ENCODE measurements at regions not wholly inside any gene's neighbourhood (a gene's known extent, or its start where the extent isn't known, plus 50 kb on each side); places are given as distances from the start of the nearest gene placed in this dataset.

GRCh38 chrY:7261254-7261653 lies 349.7 kb upstream of the AMELY start:
- H3K79me1 ChIP-seq (replicated peaks; ENCODE audit: low read length, poor library complexity, severe bottlenecking) = no peaks in the 10 kb centered on the region
- no peak overlapping the region for H2AK5ac ChIP-seq (ENCODE audit: low read length, severe bottlenecking)
- no peaks in the 10 kb centered on the region for H3K27me3 ChIP-seq (ENCODE audit: control insufficient read depth in 1 of 2, insufficient read depth in 1 of 2, low read length in 2 of 2)
- H2BK5ac ChIP-seq (ENCODE audit: low read depth, low read length, poor library complexity, severe bottlenecking) = no peak overlapping the region
- H4K91ac ChIP-seq (ENCODE audit: low read length) = no peak overlapping the region
- H3K18ac ChIP-seq (ENCODE audit: low read depth in 1 of 2, low read length in 2 of 2) = no peak overlapping the region
- H4K8ac ChIP-seq (ENCODE audit: low read length) = no peak overlapping the region
- H3K23ac ChIP-seq (ENCODE audit: low read length in 2 of 2) = no peak overlapping the region
- no peak overlapping the region for H2BK12ac ChIP-seq (ENCODE audit: low read length in 2 of 2)
- H3K4me3 ChIP-seq (ENCODE audit: insufficient read depth in 1 of 2, low read depth in 1 of 2, low read length in 2 of 2) = no peak overlapping the region
- H3K36me3 ChIP-seq (ENCODE audit: control insufficient read depth in 1 of 2, insufficient read depth in 2 of 2, low read depth in 1 of 2, low read length in 2 of 2) = no peaks in the 10 kb centered on the region
- no peaks in the 10 kb centered on the region for H3K4me1 ChIP-seq (ENCODE audit: control insufficient read depth, insufficient read depth, low read depth, low read length)
- no peak overlapping the region for H2AFZ ChIP-seq (ENCODE audit: low read depth, low read length)
- H3K4ac ChIP-seq (ENCODE audit: low read depth in 1 of 2, low read length in 2 of 2) = no peak overlapping the region
- no peaks in the 10 kb centered on the region for H3K9me3 ChIP-seq (ENCODE audit: control insufficient read depth, low read length)
- no peak overlapping the region for H2BK15ac ChIP-seq (ENCODE audit: low read depth, poor library complexity, severe bottlenecking)
- H3K9ac ChIP-seq (ENCODE audit: low read length) = no peak overlapping the region
- H2BK120ac ChIP-seq (ENCODE audit: low read depth, low read length) = no peak overlapping the region
- WGBS = 75% methylated on average over 6 of the region's 6 CpGs
- no peak overlapping the region for H3K4me2 ChIP-seq (ENCODE audit: low read length, poor library complexity, severe bottlenecking)
- no peak overlapping the region for H3K27ac ChIP-seq (ENCODE audit: low read length, poor library complexity, severe bottlenecking)
- no peak overlapping the region for H3K14ac ChIP-seq (ENCODE audit: low read length in 2 of 2)
- DNase-seq = no peak

- DNase-seq = no peak
- Histone ChIP-seq H3K9ac (ENCODE audit: low read length) (no peak overlapping the region), H3K79me1 (replicated peaks; ENCODE audit: low read length, poor library complexity, severe bottlenecking) (no peaks in the 10 kb centered on the region), H3K4me3 (ENCODE audit: insufficient read depth in 1 of 2, low read depth in 1 of 2, low read length in 2 of 2) (no peak overlapping the region), H3K23ac (ENCODE audit: low read length in 2 of 2) (no peak overlapping the region), H3K27ac (ENCODE audit: low read length, poor library complexity, severe bottlenecking) (no peak overlapping the region), H3K36me3 (ENCODE audit: control insufficient read depth in 1 of 2, insufficient read depth in 2 of 2, low read depth in 1 of 2, low read length in 2 of 2) (no peaks in the 10 kb centered on the region), H2BK15ac (ENCODE audit: low read depth, poor library complexity, severe bottlenecking) (no peak overlapping the region), H3K14ac (ENCODE audit: low read length in 2 of 2) (no peak overlapping the region), H3K4me2 (ENCODE audit: low read length, poor library complexity, severe bottlenecking) (no peak overlapping the region), H2BK120ac (ENCODE audit: low read depth, low read length) (no peak overlapping the region), H2AFZ (ENCODE audit: low read depth, low read length) (no peak overlapping the region), H2BK5ac (ENCODE audit: low read depth, low read length, poor library complexity, severe bottlenecking) (no peak overlapping the region), H3K18ac (ENCODE audit: low read depth in 1 of 2, low read length in 2 of 2) (no peak overlapping the region), H2AK5ac (ENCODE audit: low read length, severe bottlenecking) (no peak overlapping the region), H3K4me1 (ENCODE audit: control insufficient read depth, insufficient read depth, low read depth, low read length) (no peaks in the 10 kb centered on the region), H4K91ac (ENCODE audit: low read length) (no peak overlapping the region), H4K8ac (ENCODE audit: low read length) (no peak overlapping the region), H3K27me3 (ENCODE audit: control insufficient read depth in 1 of 2, insufficient read depth in 1 of 2, low read length in 2 of 2) (no peaks in the 10 kb centered on the region), H3K4ac (ENCODE audit: low read depth in 1 of 2, low read length in 2 of 2) (no peak overlapping the region), H3K9me3 (ENCODE audit: control insufficient read depth, low read length) (no peaks in the 10 kb centered on the region), H2BK12ac (ENCODE audit: low read length in 2 of 2) (no peak overlapping the region)
- 50% methylated on average over 2 of the region's 6 CpGs for WGBS
Observed at GRCh38 chrY:7240101-7240500, 328.5 kb upstream of the AMELY start.

- H2BK120ac ChIP-seq (ENCODE audit: low read depth, low read length) = no peak overlapping the region
- no peak overlapping the region for H2BK12ac ChIP-seq (ENCODE audit: low read length in 2 of 2)
- H3K4me3 ChIP-seq (ENCODE audit: insufficient read depth in 1 of 2, low read depth in 1 of 2, low read length in 2 of 2) = no peak overlapping the region
- H3K4ac ChIP-seq (ENCODE audit: low read depth in 1 of 2, low read length in 2 of 2) = no peak overlapping the region
- H3K79me1 ChIP-seq (replicated peaks; ENCODE audit: low read length, poor library complexity, severe bottlenecking) = no peaks in the 10 kb centered on the region
- 60% methylated on average over 5 of the region's 5 CpGs for WGBS
- no peak overlapping the region for H3K4me2 ChIP-seq (ENCODE audit: low read length, poor library complexity, severe bottlenecking)
- no peaks in the 10 kb centered on the region for H3K4me1 ChIP-seq (ENCODE audit: control insufficient read depth, insufficient read depth, low read depth, low read length)
- H3K23ac ChIP-seq (ENCODE audit: low read length in 2 of 2) = no peak overlapping the region
- H3K9me3 ChIP-seq (ENCODE audit: control insufficient read depth, low read length) = no peaks in the 10 kb centered on the region
- no peak overlapping the region for H3K9ac ChIP-seq (ENCODE audit: low read length)
- no peak overlapping the region for H4K91ac ChIP-seq (ENCODE audit: low read length)
- no peak overlapping the region for H4K8ac ChIP-seq (ENCODE audit: low read length)
- no peaks in the 10 kb centered on the region for H3K36me3 ChIP-seq (ENCODE audit: control insufficient read depth in 1 of 2, insufficient read depth in 2 of 2, low read depth in 1 of 2, low read length in 2 of 2)
- no peak overlapping the region for H3K27ac ChIP-seq (ENCODE audit: low read length, poor library complexity, severe bottlenecking)
- no peaks in the 10 kb centered on the region for H3K27me3 ChIP-seq (ENCODE audit: control insufficient read depth in 1 of 2, insufficient read depth in 1 of 2, low read length in 2 of 2)
- no peak overlapping the region for H3K14ac ChIP-seq (ENCODE audit: low read length in 2 of 2)
- H2BK5ac ChIP-seq (ENCODE audit: low read depth, low read length, poor library complexity, severe bottlenecking) = no peak overlapping the region
- H3K18ac ChIP-seq (ENCODE audit: low read depth in 1 of 2, low read length in 2 of 2) = no peak overlapping the region
- no peak overlapping the region for H2BK15ac ChIP-seq (ENCODE audit: low read depth, poor library complexity, severe bottlenecking)
- H2AFZ ChIP-seq (ENCODE audit: low read depth, low read length) = no peak overlapping the region
- DNase-seq = no peak
- no peak overlapping the region for H2AK5ac ChIP-seq (ENCODE audit: low read length, severe bottlenecking)
Observed at GRCh38 chrY:7211971-7212370, 300.4 kb upstream of the AMELY start.

DNA sequence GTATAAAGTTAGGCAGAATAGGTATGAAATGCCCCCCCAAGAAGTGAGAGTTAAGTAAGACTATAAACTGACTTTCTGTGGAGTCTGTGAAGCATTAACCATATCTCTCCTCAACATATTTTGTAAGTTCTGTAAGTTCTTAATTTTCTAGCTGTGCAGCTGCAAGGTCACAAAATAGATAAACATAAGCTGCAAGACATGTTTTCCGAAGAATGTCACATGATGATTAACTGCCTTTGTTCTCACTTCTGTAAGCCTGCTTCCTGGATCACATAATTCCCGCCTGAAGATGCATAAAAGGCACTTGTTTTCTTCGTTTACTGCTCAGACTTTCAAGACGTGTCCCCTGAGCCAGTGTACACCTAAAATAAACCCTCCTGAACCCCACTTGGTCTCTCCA lies 292.9 kb upstream of the AMELY start:
- Histone ChIP-seq H2AK5ac (ENCODE audit: low read length, severe bottlenecking) (no peak overlapping the region), H3K4me1 (ENCODE audit: control insufficient read depth, insufficient read depth, low read depth, low read length) (no peaks in the 10 kb centered on the region), H3K23ac (ENCODE audit: low read length in 2 of 2) (no peak overlapping the region), H2AFZ (ENCODE audit: low read depth, low read length) (no peak overlapping the region), H3K79me1 (replicated peaks; ENCODE audit: low read length, poor library complexity, severe bottlenecking) (no peaks in the 10 kb centered on the region), H3K18ac (ENCODE audit: low read depth in 1 of 2, low read length in 2 of 2) (no peak overlapping the region), H3K4me2 (ENCODE audit: low read length, poor library complexity, severe bottlenecking) (no peak overlapping the region), H2BK15ac (ENCODE audit: low read depth, poor library complexity, severe bottlenecking) (no peak overlapping the region), H4K8ac (ENCODE audit: low read length) (no peak overlapping the region), H3K36me3 (ENCODE audit: control insufficient read depth in 1 of 2, insufficient read depth in 2 of 2, low read depth in 1 of 2, low read length in 2 of 2) (no peaks in the 10 kb centered on the region), H2BK5ac (ENCODE audit: low read depth, low read length, poor library complexity, severe bottlenecking) (no peak overlapping the region), H2BK120ac (ENCODE audit: low read depth, low read length) (no peak overlapping the region), H3K4me3 (ENCODE audit: insufficient read depth in 1 of 2, low read depth in 1 of 2, low read length in 2 of 2) (no peak overlapping the region), H3K9me3 (ENCODE audit: control insufficient read depth, low read length) (no peaks in the 10 kb centered on the region), H4K91ac (ENCODE audit: low read length) (no peak overlapping the region), H3K9ac (ENCODE audit: low read length) (no peak overlapping the region), H3K27ac (ENCODE audit: low read length, poor library complexity, severe bottlenecking) (no peak overlapping the region), H3K27me3 (ENCODE audit: control insufficient read depth in 1 of 2, insufficient read depth in 1 of 2, low read length in 2 of 2) (no peaks in the 10 kb centered on the region), H3K4ac (ENCODE audit: low read depth in 1 of 2, low read length in 2 of 2) (no peak overlapping the region), H2BK12ac (ENCODE audit: low read length in 2 of 2) (no peak overlapping the region), H3K14ac (ENCODE audit: low read length in 2 of 2) (no peak overlapping the region)
- WGBS = 37% methylated on average over 4 of the region's 4 CpGs
- DNase-seq = no peak
